Right lobe of liver (tissue), 4 donors: ENCODE measurements at regions not wholly inside any gene's neighbourhood (a gene's known extent, or its start where the extent isn't known, plus 50 kb on each side); places are given as distances from the start of the nearest gene placed in this dataset.

Source experiments
- CTCF ChIP-seq, 4 donors: fragments of 200-600 bp in 3 of 4; fragments of 450-650 bp in 1 of 4; IDR thresholded peaks; one replicate each; pipeline versions ENCODE4 v1.5.1 to v1.8.0; 2016 to 2022; ENCODE audit warnings: antibody characterized with exemption in 4 of 4, mild to moderate bottlenecking in 2 of 4
- POLR2A ChIP-seq: fragments of 450-650 bp; IDR thresholded peaks from one replicate; pipeline ENCODE4 v1.6.1; 2017; ENCODE audit warnings: antibody characterized with exemption, mild to moderate bottlenecking
- donor health status: DM: no; HTN: no; CAD: no.
- donor health status: DM: no; HTN: no; CAD: no.
- donor health status: DM: no; HTN: yes; CAD: no.

DNA sequence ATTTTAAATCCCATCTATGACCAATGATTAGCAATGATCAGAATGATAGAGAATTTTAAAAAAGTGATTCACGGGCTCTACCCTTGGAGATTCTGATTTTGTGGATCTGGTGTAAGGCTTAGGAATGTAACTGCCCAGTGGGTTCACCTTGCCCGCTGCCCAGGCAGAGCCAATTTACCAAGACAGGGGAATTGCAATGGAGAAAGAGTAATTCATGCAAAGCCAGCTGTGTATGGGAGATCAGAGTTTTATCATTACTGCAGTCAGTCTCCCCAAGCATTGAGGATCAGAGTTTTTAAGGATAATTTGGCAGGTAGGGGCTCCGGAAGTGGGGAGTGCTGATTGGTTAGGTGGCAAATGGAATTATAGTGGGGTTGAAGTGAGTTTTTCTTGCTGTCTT, 480.6 kb downstream of the ATP23 start:
- TF ChIP-seq POLR2A (no peak), CTCF (IDR thresholded peaks at IDR 0.05) (no peak)
